Neural crest cell (in vitro differentiated cells): ENCODE measurements at regions not wholly inside any gene's neighbourhood (a gene's known extent, or its start where the extent isn't known, plus 50 kb on each side); places are given as distances from the start of the nearest gene placed in this dataset.

Experiments used
- DNase-seq: peaks from one replicate; pipeline ENCODE4 v3.0.0; 2021; ENCODE audit warnings: low read depth, mixed read lengths, low spot score
- H3K27ac Mint-ChIP-seq: one replicate; pipeline ENCODE4 v1.8.0; 2021; ENCODE audit warnings: mild to moderate bottlenecking, mixed read lengths; ENCODE audit not compliant: unreplicated experiment
- H3K27me3 Mint-ChIP-seq: 2 replicates; pipeline ENCODE4 v1.8.0; 2021; ENCODE audit warnings: low read depth, mild to moderate bottlenecking, mixed read lengths
- H3K36me3 Mint-ChIP-seq: 2 replicates; pipeline ENCODE4 v1.8.0; 2021; ENCODE audit warnings: low read depth, mild to moderate bottlenecking, mixed read lengths
- H3K4me1 Mint-ChIP-seq: 2 replicates; pipeline ENCODE4 v1.8.0; 2021; ENCODE audit warnings: mixed read lengths
- H3K4me3 Mint-ChIP-seq: one replicate; pipeline ENCODE4 v1.8.0; 2021; ENCODE audit warnings: mild to moderate bottlenecking, mixed read lengths
- H3K9me3 Mint-ChIP-seq: 2 replicates; pipeline ENCODE4 v1.8.0; 2021; ENCODE audit warnings: mixed read lengths
- CTCF ChIP-seq: fragments of 200-600 bp; sonication (generic); conservative IDR thresholded peaks from 2 replicates; pipeline ENCODE4 v1.5.0; 2021; ENCODE audit warnings: antibody characterized with exemption, mild to moderate bottlenecking

- DNase-seq = peak; percentile 57
- Mint-ChIP-seq H3K4me3 (peak overlapping the region; percentile 56), H3K27me3 (peaks cover 73% of the 10 kb centered on the region), H3K9me3 (no peaks in the 10 kb centered on the region), H3K27ac (no peak overlapping the region), H3K36me3 (no peaks in the 10 kb centered on the region), H3K4me1 (peaks cover 64% of the 10 kb centered on the region)
- TF ChIP-seq CTCF = no peak
Measured at GRCh38 chr16:85309656-85310587, 197.7 kb upstream of the CIBAR2 start.

- peaks cover 66% of the 10 kb centered on the region for H3K4me1 Mint-ChIP-seq
- H3K36me3 Mint-ChIP-seq = no peaks in the 10 kb centered on the region
- H3K27me3 Mint-ChIP-seq = peaks cover 71% of the 10 kb centered on the region
- peak overlapping the region; percentile 44 for H3K4me3 Mint-ChIP-seq
- H3K9me3 Mint-ChIP-seq = no peaks in the 10 kb centered on the region
- DNase-seq = no peak
- no peak overlapping the region for H3K27ac Mint-ChIP-seq
- no peak for TF ChIP-seq CTCF
Measured at GRCh38 chr16:85310868-85311585, 198.8 kb upstream of the CIBAR2 start.

- Mint-ChIP-seq H3K4me3 (no peak overlapping the region), H3K36me3 (no peaks in the 10 kb centered on the region)
Measured at GRCh38 chr16:85311741-85312140, 199.5 kb upstream of the CIBAR2 start.

DNA sequence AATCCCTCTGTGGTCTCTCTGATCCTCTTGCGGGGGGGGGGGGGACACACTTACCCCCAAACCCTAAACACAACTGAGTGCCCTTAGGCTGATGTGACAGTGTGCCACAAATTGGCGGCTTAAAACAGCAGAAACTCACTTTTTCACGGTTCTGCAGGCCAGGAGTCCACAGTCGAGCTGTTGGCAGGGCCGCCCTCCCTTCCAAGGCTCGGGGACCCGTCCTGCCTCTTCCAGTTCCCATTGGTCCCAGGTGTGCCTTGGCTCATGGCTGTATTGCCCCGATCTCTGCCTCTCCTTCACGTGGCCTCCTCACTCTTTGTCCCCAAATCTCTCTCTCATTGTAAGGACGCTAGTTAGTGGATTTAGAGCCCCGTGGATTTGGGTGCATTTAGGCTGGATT is 199.9 kb upstream of the CIBAR2 start:
- no peak for DNase-seq
- H3K4me1 Mint-ChIP-seq = peaks cover 64% of the 10 kb centered on the region
- peak overlapping the region; percentile 69 for H3K4me3 Mint-ChIP-seq
- no peak for TF ChIP-seq CTCF
- H3K36me3 Mint-ChIP-seq = no peaks in the 10 kb centered on the region
- no peaks in the 10 kb centered on the region for H3K9me3 Mint-ChIP-seq
- peaks cover 68% of the 10 kb centered on the region for H3K27me3 Mint-ChIP-seq
- H3K27ac Mint-ChIP-seq = no peak overlapping the region

More at GRCh38 chr16:85311741-85312140, 199.5 kb upstream of the CIBAR2 start:
- DNase-seq = no peak
- Mint-ChIP-seq H3K27me3 (peaks cover 67% of the 10 kb centered on the region), H3K4me1 (peaks cover 65% of the 10 kb centered on the region), H3K9me3 (no peaks in the 10 kb centered on the region), H3K27ac (no peak overlapping the region)
- no peak for TF ChIP-seq CTCF

DNA sequence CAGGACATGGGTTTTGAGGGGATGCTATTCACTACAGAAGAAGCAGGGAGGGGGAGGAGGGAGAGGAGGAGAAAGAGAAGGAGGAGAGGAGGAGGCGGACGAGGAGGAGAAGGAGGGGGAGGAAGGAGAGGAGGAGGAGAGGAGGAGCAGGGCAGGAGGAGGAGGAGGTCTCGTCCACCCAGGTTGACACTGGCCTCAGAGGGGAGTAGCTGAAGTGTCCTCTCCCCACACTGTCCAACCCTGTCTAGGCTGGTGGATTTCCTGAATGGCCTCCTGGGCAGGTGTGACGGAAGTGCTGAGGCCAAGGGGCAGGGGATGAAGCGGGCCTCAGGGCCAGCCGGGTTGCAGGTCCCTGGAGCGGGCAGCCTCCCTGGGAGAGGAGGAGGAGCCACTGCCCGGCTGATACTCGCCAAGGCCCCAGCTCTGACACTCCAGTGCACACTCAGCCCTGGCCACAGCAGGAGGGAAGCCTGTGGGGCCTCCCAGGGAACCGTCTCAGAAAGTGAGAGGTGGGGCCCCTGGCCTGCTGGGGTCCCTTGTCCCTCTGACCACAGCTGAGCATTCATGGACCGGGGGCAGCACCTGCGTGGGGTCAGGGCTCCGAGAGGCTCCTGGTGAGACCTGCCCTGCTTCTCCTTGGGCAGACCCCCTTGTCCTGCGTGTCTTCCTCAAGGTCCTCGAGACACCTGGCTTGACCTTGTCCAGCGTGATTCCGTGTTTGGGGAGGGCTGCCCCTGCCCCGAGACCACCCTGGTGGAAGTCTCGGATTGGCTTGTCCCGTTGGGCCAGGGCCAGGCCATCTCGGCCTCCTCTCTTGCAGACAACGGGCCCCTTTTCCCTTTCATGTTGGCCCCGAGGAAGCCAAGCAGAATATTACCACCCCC is 200.6 kb upstream of the CIBAR2 start:
- Mint-ChIP-seq H3K9me3 (no peaks in the 10 kb centered on the region), H3K4me3 (peak overlapping the region; percentile 69), H3K27ac (no peak overlapping the region), H3K36me3 (no peaks in the 10 kb centered on the region), H3K4me1 (peaks cover 60% of the 10 kb centered on the region), H3K27me3 (peaks cover 66% of the 10 kb centered on the region)
- peak; percentile 32 for DNase-seq
- no peak for TF ChIP-seq CTCF
